ENCODE measurements at regions not wholly inside any gene's neighbourhood (a gene's known extent, or its start where the extent isn't known, plus 50 kb on each side); places are given as distances from the start of the nearest gene placed in this dataset.

DNA sequence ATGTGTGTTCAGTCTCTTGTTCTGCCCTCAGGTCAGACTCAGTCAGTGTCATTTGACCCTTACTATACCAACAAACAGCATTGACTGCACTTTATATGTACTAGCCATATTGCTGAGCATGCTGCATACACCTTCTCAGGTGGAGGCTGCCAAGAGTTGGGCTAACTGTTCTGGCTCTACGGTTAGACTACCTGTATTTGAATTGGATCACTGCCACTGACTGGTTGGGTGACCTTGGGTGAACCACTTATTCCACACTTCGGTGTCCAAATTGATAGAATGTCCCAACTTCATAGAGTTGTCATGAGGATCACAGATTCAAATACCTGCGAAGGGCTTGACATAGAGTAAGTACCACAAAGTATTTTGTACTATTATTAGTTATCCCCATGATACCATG is 91.2 kb upstream of the GPR50 start:
- TF ChIP-seq CTCF (IDR thresholded peaks at IDR 0.05) (no peak), POLR2A (IDR thresholded peaks at IDR 0.05) (no peak), POLR2AphosphoS5 (IDR thresholded peaks at IDR 0.05) (no peak)

Measured in breast epithelium (tissue), 3 donors.